ENCODE measurements at regions not wholly inside any gene's neighbourhood (a gene's known extent, or its start where the extent isn't known, plus 50 kb on each side); places are given as distances from the start of the nearest gene placed in this dataset.
"Not testable (repeated sequence)": the region's sequence is repeated elsewhere in the genome, so short reads cannot be mapped to it uniquely, and the experiment has no call there.

- TF ChIP-seq CTCF (IDR thresholded peaks at IDR 0.05): no peak
- H3K9me3 ChIP-seq: no peaks in the 10 kb centered on the region
- DNase-seq: no peak
- H3K27ac ChIP-seq: no peak overlapping the region
- intact Hi-C loops (cut with DNase I; ENCODE audit: low total_unique reads): no loop called here
- H3K4me1 ChIP-seq: no peaks in the 10 kb centered on the region
- no peaks in the 10 kb centered on the region for H3K36me3 ChIP-seq
- no peaks in the 10 kb centered on the region for H3K27me3 ChIP-seq
- no peak overlapping the region for H3K4me3 ChIP-seq
Measured at GRCh38 chr5:24999732-25000131, 355.0 kb upstream of the CDH10 start.

GRCh38 chr5:24998641-24999040 is 353.9 kb upstream of the CDH10 start:
- no peaks in the 10 kb centered on the region for H3K4me1 ChIP-seq
- H3K4me3 ChIP-seq: no peak overlapping the region
- DNase-seq: no peak
- intact Hi-C loops (cut with DNase I; ENCODE audit: low total_unique reads): no loop called here
- no peaks in the 10 kb centered on the region for H3K27me3 ChIP-seq
- no peak overlapping the region for H3K27ac ChIP-seq
- no peaks in the 10 kb centered on the region for H3K9me3 ChIP-seq
- no peak for TF ChIP-seq CTCF (IDR thresholded peaks at IDR 0.05)
- H3K36me3 ChIP-seq: no peaks in the 10 kb centered on the region

- Histone ChIP-seq H3K9me3 (no peaks in the 10 kb centered on the region), H3K4me1 (no peaks in the 10 kb centered on the region), H3K36me3 (no peaks in the 10 kb centered on the region), H3K27ac (no peak overlapping the region), H3K4me3 (no peak overlapping the region), H3K27me3 (no peaks in the 10 kb centered on the region)
- intact Hi-C loops (cut with DNase I; ENCODE audit: low total_unique reads): no loop called here
- no peak for TF ChIP-seq CTCF (IDR thresholded peaks at IDR 0.05)
- no peak for DNase-seq
Measured at GRCh38 chr5:24986326-24986725, 341.5 kb upstream of the CDH10 start.

GRCh38 chr5:24978552-24978951 is 333.8 kb upstream of the CDH10 start:
- H3K4me1 ChIP-seq; H3K9me3 ChIP-seq; intact Hi-C loops (cut with DNase I; ENCODE audit: low total_unique reads); H3K36me3 ChIP-seq; DNase-seq; H3K27ac ChIP-seq; H3K27me3 ChIP-seq; H3K4me3 ChIP-seq: not testable (repeated sequence)

GRCh38 chr5:24963611-24964010 is 318.8 kb upstream of the CDH10 start:
- Histone ChIP-seq H3K9me3 (no peaks in the 10 kb centered on the region), H3K4me1 (no peaks in the 10 kb centered on the region), H3K36me3 (no peaks in the 10 kb centered on the region), H3K27ac (no peak overlapping the region), H3K27me3 (no peaks in the 10 kb centered on the region), H3K4me3 (no peak overlapping the region)
- TF ChIP-seq CTCF (IDR thresholded peaks at IDR 0.05): no peak
- intact Hi-C loops (cut with DNase I; ENCODE audit: low total_unique reads): no loop called here
- no peak for DNase-seq

- Histone ChIP-seq H3K4me1 (no peaks in the 10 kb centered on the region), H3K27ac (no peak overlapping the region), H3K36me3 (no peaks in the 10 kb centered on the region), H3K9me3 (no peaks in the 10 kb centered on the region), H3K4me3 (no peak overlapping the region), H3K27me3 (no peaks in the 10 kb centered on the region)
- DNase-seq: no peak
- intact Hi-C loops (cut with DNase I; ENCODE audit: low total_unique reads): no loop called here
- TF ChIP-seq CTCF (IDR thresholded peaks at IDR 0.05): no peak
Measured at GRCh38 chr5:24923400-24923799, 278.6 kb upstream of the CDH10 start.

All from tibial artery (tissue), 4 donors.